Liver (tissue), 7 donors: ENCODE measurements at regions not wholly inside any gene's neighbourhood (a gene's known extent, or its start where the extent isn't known, plus 50 kb on each side); places are given as distances from the start of the nearest gene placed in this dataset.
A peak's percentile ranks its signal among the peaks of the same experiment; 100 is the strongest.

ENCODE experiments used
- DNase-seq: peaks from one replicate; pipeline ENCODE4 v3.0.0-alpha.2; 2017; ENCODE audit warnings: low spot score
- H3K27ac ChIP-seq, 2 donors: one replicate each; pipeline ENCODE4 v1.7.0; 2013; ENCODE audit warnings: inconsistent platforms in 2 of 2, low read length in 2 of 2, control low read depth in 1 of 2, low read depth in 1 of 2, mild to moderate bottlenecking in 1 of 2
- H3K27me3 ChIP-seq, 4 donors: one replicate each; pipeline versions ENCODE4 v1.6.1 to v1.7.0; 2013; ENCODE audit warnings: low read length in 3 of 4, inconsistent platforms in 1 of 4, mild to moderate bottlenecking in 1 of 4, moderate library complexity in 1 of 4; ENCODE audit not compliant: control insufficient read depth in 4 of 4, insufficient read depth in 4 of 4
- H3K36me3 ChIP-seq, 4 donors: one replicate each; pipeline versions ENCODE4 v1.6.1 to v1.7.0; 2013; ENCODE audit warnings: low read length in 3 of 4, mild to moderate bottlenecking in 3 of 4, low read depth in 1 of 4, moderate library complexity in 1 of 4; ENCODE audit not compliant: control insufficient read depth in 4 of 4, insufficient read depth in 3 of 4
- H3K4me1 ChIP-seq, 4 donors: one replicate each; pipeline versions ENCODE4 v1.6.1 to v1.7.0; 2013; ENCODE audit warnings: low read length in 3 of 4, mild to moderate bottlenecking in 3 of 4, moderate library complexity in 1 of 4; ENCODE audit not compliant: control insufficient read depth in 4 of 4, insufficient read depth in 4 of 4
- H3K4me3 ChIP-seq, 3 donors: one replicate each; pipeline versions ENCODE4 v1.6.1 to v1.7.0; 2013; ENCODE audit warnings: low read length in 3 of 3, control low read depth in 1 of 3, low read depth in 1 of 3, mild to moderate bottlenecking in 1 of 3
- H3K9ac ChIP-seq, 2 donors: one replicate each; pipeline ENCODE4 v1.7.0; 2013; ENCODE audit warnings: low read length in 2 of 2, mild to moderate bottlenecking in 2 of 2, moderate library complexity in 2 of 2, control low read depth in 1 of 2, low read depth in 1 of 2
- H3K9me3 ChIP-seq, 4 donors: one replicate each; pipeline versions ENCODE4 v1.6.1 to v1.7.0; 2013; ENCODE audit warnings: low read length in 3 of 4; ENCODE audit not compliant: control insufficient read depth in 4 of 4
- ATF3 ChIP-seq: IDR thresholded peaks from 2 replicates; pipeline ENCODE4 v1.6.1; 2016; ENCODE audit warnings: antibody characterized with exemption
- EGR1 ChIP-seq, 2 donors: IDR thresholded peaks; 2 replicates each; pipeline ENCODE4 v1.6.1; 2016 to 2018; ENCODE audit warnings: antibody characterized with exemption in 2 of 2, low read depth in 2 of 2
- HNF4A ChIP-seq, 2 donors: conservative IDR thresholded peaks; 2 replicates each; pipeline ENCODE4 v1.6.1; 2016; ENCODE audit warnings: antibody characterized with exemption in 2 of 2, mild to moderate bottlenecking in 2 of 2
- HNF4G ChIP-seq: IDR thresholded peaks from 2 replicates; pipeline ENCODE4 v1.6.1; 2016; ENCODE audit warnings: antibody characterized with exemption
- JUND ChIP-seq, 2 donors: IDR thresholded peaks; 2 replicates each; pipeline ENCODE4 v1.6.1; 2016; ENCODE audit warnings: antibody characterized with exemption in 2 of 2
- NR2F2 ChIP-seq: IDR thresholded peaks from 2 replicates; pipeline ENCODE4 v1.6.1; 2016; ENCODE audit warnings: antibody characterized with exemption
- REST ChIP-seq: IDR thresholded peaks from 2 replicates; pipeline ENCODE4 v1.6.1; 2016; ENCODE audit warnings: antibody characterized with exemption, mild to moderate bottlenecking
- RXRA ChIP-seq, 2 donors: IDR thresholded peaks; 2 replicates each; pipeline ENCODE4 v1.6.1; 2017 to 2018; ENCODE audit warnings: antibody characterized with exemption in 2 of 2, mild to moderate bottlenecking in 1 of 2
- SP1 ChIP-seq: IDR thresholded peaks from 2 replicates; pipeline ENCODE4 v1.6.1; 2018; ENCODE audit warnings: antibody characterized with exemption, mild to moderate bottlenecking
- YY1 ChIP-seq: IDR thresholded peaks from 2 replicates; pipeline ENCODE4 v1.6.1; 2016; ENCODE audit warnings: antibody characterized with exemption, mild to moderate bottlenecking
- ZBTB33 ChIP-seq: IDR thresholded peaks from 2 replicates; pipeline ENCODE4 v1.6.1; 2016; ENCODE audit warnings: antibody characterized with exemption
- WGBS: extraction: QIAGEN DNeasy Blood & Tissue Kit; methylation state at CpG from one replicate; pipeline ENCODE4 v1.1.7; 2013; 5-methylcytosine and 5-hydroxymethylcytosine counted together
- donor health status: healthy.
- donor health status: healthy.
- donor health status: healthy.
- donor health status: healthy.

- 87% methylated on average over 5 of the region's 5 CpGs for WGBS
- peaks cover 7 to 51% (median 32%) of the 10 kb centered on the region in 4 donors for H3K4me1 ChIP-seq
- H3K27ac ChIP-seq, result no peak overlapping the region
- TF ChIP-seq YY1 (no peak), RXRA (IDR thresholded peaks at IDR 0.05) (no peak), ATF3 (no peak), REST (no peak)
- no peaks in the 10 kb centered on the region for H3K27me3 ChIP-seq
- DNase-seq, result no peak
- no peak overlapping the region for H3K9ac ChIP-seq
- no peak overlapping the region for H3K4me3 ChIP-seq
- no peaks in the 10 kb centered on the region for H3K36me3 ChIP-seq
- H3K9me3 ChIP-seq, result no peaks in the 10 kb centered on the region
Measured at GRCh38 chr3:150256782-150257181, 151.3 kb upstream of the TSC22D2 start.

GRCh38 chr3:150256318-150256717 lies 151.8 kb upstream of the TSC22D2 start:
- Histone ChIP-seq H3K9ac (no peak overlapping the region), H3K27ac (no peak overlapping the region), H3K9me3 (no peaks in the 10 kb centered on the region), H3K4me3 (no peak overlapping the region), H3K36me3 (no peaks in the 10 kb centered on the region), H3K4me1 (peaks cover 7 to 53% (median 33%) of the 10 kb centered on the region in 4 donors), H3K27me3 (no peaks in the 10 kb centered on the region)
- WGBS, result 80% methylated on average over 1 of the region's 1 CpG
- no peak for DNase-seq
- TF ChIP-seq EGR1 (IDR thresholded peaks at IDR 0.05; ENCODE audit: low read depth in 2 of 2) (no peak), JUND (IDR thresholded peaks at IDR 0.05) (no peak)

GRCh38 chr3:150255826-150256225 lies 152.3 kb upstream of the TSC22D2 start:
- peaks cover 7 to 54% (median 35%) of the 10 kb centered on the region in 4 donors for H3K4me1 ChIP-seq
- DNase-seq, result no peak
- peak in 1 of 2 donors; percentile 1 for TF ChIP-seq HNF4A (conservative IDR thresholded peaks at IDR 0.05)
- no peak for TF ChIP-seq HNF4G
- TF ChIP-seq JUND (IDR thresholded peaks at IDR 0.05), result peak in 1 of 2 donors; percentile 4
- TF ChIP-seq YY1, result peak; percentile 0
- no peak for TF ChIP-seq ZBTB33
- peak; percentile 35 for TF ChIP-seq SP1
- TF ChIP-seq NR2F2, result no peak
- no peak overlapping the region for H3K9ac ChIP-seq
- H3K27ac ChIP-seq, result peak overlapping the region; percentile 74 to 77
- no peaks in the 10 kb centered on the region for H3K9me3 ChIP-seq
- no peaks in the 10 kb centered on the region for H3K27me3 ChIP-seq
- no peaks in the 10 kb centered on the region for H3K36me3 ChIP-seq
- no peak overlapping the region for H3K4me3 ChIP-seq
